GM23338 (cell line): ENCODE measurements at regions not wholly inside any gene's neighbourhood (a gene's known extent, or its start where the extent isn't known, plus 50 kb on each side); places are given as distances from the start of the nearest gene placed in this dataset.
A peak's percentile ranks its signal among the peaks of the same experiment; 100 is the strongest.

ENCODE experiments used
- ATAC-seq: fragments of 200-7000 bp; cut with Tn5 transposase; 3 replicates; pipeline ENCODE4 v1.9.1; 2020
- DNase-seq: peaks from one replicate; pipeline ENCODE4 v3.0.0-alpha.2; 2015; ENCODE audit warnings: low spot score
- H2AFZ ChIP-seq: fragments of 200-600 bp; sonication (generic); 2 replicates; pipeline ENCODE4 v1.8.0; 2016; ENCODE audit warnings: antibody characterized with exemption, mild to moderate bottlenecking, moderate library complexity
- H3F3A ChIP-seq: fragments of 200-600 bp; sonication (generic); replicated peaks from 2 replicates; pipeline ENCODE4 v1.8.0; 2017; ENCODE audit warnings: antibody characterized with exemption, mixed run types, low read depth
- H3K27ac ChIP-seq: fragments of 200-600 bp; sonication (generic); 2 replicates; pipeline ENCODE4 v1.6.1; 2016; ENCODE audit warnings: low read depth
- H3K27me3 ChIP-seq: fragments of 200-600 bp; sonication (generic); 2 replicates; pipeline ENCODE4 v1.8.0; 2016; ENCODE audit warnings: mild to moderate bottlenecking, mixed run types, moderate library complexity; ENCODE audit not compliant: insufficient read depth
- H3K36me3 ChIP-seq: fragments of 200-600 bp; sonication (generic); 2 replicates; pipeline ENCODE4 v1.8.0; 2016; ENCODE audit warnings: mild to moderate bottlenecking; ENCODE audit not compliant: insufficient read depth
- H3K4me1 ChIP-seq: fragments of 200-600 bp; sonication (generic); 2 replicates; pipeline ENCODE4 v1.8.0; 2016; ENCODE audit warnings: mild to moderate bottlenecking, moderate library complexity; ENCODE audit not compliant: insufficient read depth
- H3K4me2 ChIP-seq: fragments of 200-600 bp; sonication (generic); 2 replicates; pipeline ENCODE4 v1.7.1; 2017; ENCODE audit warnings: mixed run types
- H3K4me3 ChIP-seq: fragments of 200-600 bp; sonication (generic); 2 replicates; pipeline ENCODE4 v1.6.1; 2016; ENCODE audit warnings: mixed run types
- H3K79me2 ChIP-seq: fragments of 200-600 bp; sonication (generic); replicated peaks from 2 replicates; pipeline ENCODE4 v1.8.0; 2017; ENCODE audit warnings: mild to moderate bottlenecking; ENCODE audit not compliant: insufficient read depth
- H3K9me2 ChIP-seq: fragments of 200-600 bp; sonication (generic); 2 replicates; pipeline ENCODE4 v1.8.0; 2017; ENCODE audit not compliant: insufficient read depth
- H4K20me1 ChIP-seq: fragments of 200-600 bp; sonication (generic); replicated peaks from 2 replicates; pipeline ENCODE4 v1.8.0; 2017; ENCODE audit warnings: mild to moderate bottlenecking; ENCODE audit not compliant: insufficient read depth
- H3K27ac Mint-ChIP-seq: 2 replicates; pipeline ENCODE4 v1.8.0; 2020; ENCODE audit warnings: inconsistent platforms, mild to moderate bottlenecking, moderate library complexity, mixed read lengths
- H3K27me3 Mint-ChIP-seq: 3 replicates; pipeline ENCODE4 v1.8.0; 2022; ENCODE audit warnings: low read depth, mild to moderate bottlenecking, moderate library complexity, mixed read lengths, inconsistent platforms; ENCODE audit not compliant: insufficient read depth, poor library complexity
- H3K36me3 Mint-ChIP-seq: 3 replicates; pipeline ENCODE4 v1.8.0; 2021; ENCODE audit warnings: low read depth, mild to moderate bottlenecking, inconsistent platforms, moderate library complexity, mixed read lengths
- H3K4me1 Mint-ChIP-seq: 3 replicates; pipeline ENCODE4 v1.8.0; 2020; ENCODE audit warnings: mild to moderate bottlenecking, inconsistent platforms, mixed read lengths
- H3K4me3 Mint-ChIP-seq: 3 replicates; pipeline ENCODE4 v1.8.0; 2021; ENCODE audit warnings: moderate library complexity, mild to moderate bottlenecking, inconsistent platforms, mixed read lengths
- H3K9me3 Mint-ChIP-seq: 3 replicates; pipeline ENCODE4 v1.8.0; 2020; ENCODE audit warnings: moderate library complexity, mild to moderate bottlenecking, inconsistent platforms, mixed read lengths
- CTCF ChIP-seq, 2 experiments: fragments of 200-600 bp in 1 of 2; sonication (generic) in 1 of 2; conservative IDR thresholded peaks; 2 replicates each; pipeline versions ENCODE4 v1.5.1 to v1.6.1; 2016 to 2017; ENCODE audit warnings: antibody characterized with exemption in 2 of 2, low read depth in 2 of 2, mild to moderate bottlenecking in 2 of 2, moderate library complexity in 1 of 2
- EZH2 ChIP-seq: fragments of 200-600 bp; sonication (generic); IDR thresholded peaks from one replicate; pipeline ENCODE4 v1.8.0; 2017; ENCODE audit warnings: antibody characterized with exemption, mild to moderate bottlenecking, low read depth; ENCODE audit not compliant: unreplicated experiment
- POLR2AphosphoS5 ChIP-seq: IDR thresholded peaks from 2 replicates; pipeline ENCODE4 v1.6.1; 2016; ENCODE audit warnings: antibody characterized with exemption, low read depth
- REST ChIP-seq: IDR thresholded peaks from one replicate; pipeline ENCODE4 v1.6.1; 2018; ENCODE audit warnings: antibody characterized with exemption; ENCODE audit not compliant: unreplicated experiment
- STAT1 ChIP-seq: IDR thresholded peaks from one replicate; pipeline ENCODE4 v1.6.1; 2016; ENCODE audit warnings: antibody characterized with exemption; ENCODE audit not compliant: unreplicated experiment
- ZNF114 ChIP-seq: fragments of 250-450 bp; sonication (Bioruptor Pico); IDR thresholded peaks from 2 replicates; pipeline ENCODE4 v1.5.0; 2020; ENCODE audit warnings: mild to moderate bottlenecking, moderate library complexity
- TF ChIP-seq, protein P1 (sequence below): IDR thresholded peaks from 2 replicates; pipeline ENCODE4 v1.6.1; 2016; ENCODE audit warnings: antibody characterized with exemption
- TF ChIP-seq, protein P2 (sequence below): fragments of 250-450 bp; sonication (Bioruptor Pico); IDR thresholded peaks from 2 replicates; pipeline ENCODE4 v1.5.0; 2020; ENCODE audit warnings: mild to moderate bottlenecking, moderate library complexity

GRCh38 chr5:175129619-175130018, 314.4 kb downstream of the DRD1 start:
- Histone ChIP-seq H4K20me1 (no peaks in the 10 kb centered on the region), H3K27me3 (no peaks in the 10 kb centered on the region), H3K4me1 (peaks cover 15% of the 10 kb centered on the region), H3K79me2 (no peaks in the 10 kb centered on the region), H3K4me3 (no peak overlapping the region), H3F3A (no peaks in the 10 kb centered on the region), H3K9me2 (no peaks in the 10 kb centered on the region), H3K4me2 (no peak overlapping the region), H2AFZ (no peak overlapping the region), H3K36me3 (no peaks in the 10 kb centered on the region), H3K27ac (no peak overlapping the region)
- TF ChIP-seq, protein P1, sequence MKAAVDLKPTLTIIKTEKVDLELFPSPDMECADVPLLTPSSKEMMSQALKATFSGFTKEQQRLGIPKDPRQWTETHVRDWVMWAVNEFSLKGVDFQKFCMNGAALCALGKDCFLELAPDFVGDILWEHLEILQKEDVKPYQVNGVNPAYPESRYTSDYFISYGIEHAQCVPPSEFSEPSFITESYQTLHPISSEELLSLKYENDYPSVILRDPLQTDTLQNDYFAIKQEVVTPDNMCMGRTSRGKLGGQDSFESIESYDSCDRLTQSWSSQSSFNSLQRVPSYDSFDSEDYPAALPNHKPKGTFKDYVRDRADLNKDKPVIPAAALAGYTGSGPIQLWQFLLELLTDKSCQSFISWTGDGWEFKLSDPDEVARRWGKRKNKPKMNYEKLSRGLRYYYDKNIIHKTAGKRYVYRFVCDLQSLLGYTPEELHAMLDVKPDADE, result no peak
- TF ChIP-seq CTCF (conservative IDR thresholded peaks at IDR 0.05; ENCODE audit: low read depth in 2 of 2), result peak; percentile 15 to 49; a peak in 2 of 4 replicates
- no peak overlapping the region for H3K27ac Mint-ChIP-seq
- H3K36me3 Mint-ChIP-seq, result no peaks in the 10 kb centered on the region
- H3K4me3 Mint-ChIP-seq, result no peak overlapping the region
- DNase-seq (no peak), ATAC-seq (no peak)
- H3K9me3 Mint-ChIP-seq, result peaks cover 2% of the 10 kb centered on the region; the same call in 2 of the 3 replicates
- no peaks in the 10 kb centered on the region for H3K27me3 Mint-ChIP-seq
- H3K4me1 Mint-ChIP-seq, result peaks cover 24% of the 10 kb centered on the region

DNA sequence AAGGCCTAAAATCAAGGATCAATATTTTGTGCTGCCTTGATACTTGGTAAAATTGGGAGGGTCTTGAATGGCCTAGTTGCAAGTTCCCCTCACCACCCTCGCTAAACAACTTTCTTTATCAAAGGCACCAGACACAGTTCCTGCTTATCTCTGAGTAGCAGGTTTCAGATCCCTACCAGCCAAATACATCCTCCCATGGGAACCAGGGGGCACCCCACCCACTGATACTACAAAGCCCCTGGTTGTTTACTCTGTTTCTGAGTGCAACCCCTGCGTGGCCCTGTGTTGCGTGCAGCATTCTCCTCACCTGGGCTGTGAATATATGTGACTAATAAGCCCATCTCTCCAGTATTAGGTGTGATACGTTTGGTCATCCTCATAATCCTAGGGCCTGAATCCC, 314.9 kb downstream of the DRD1 start:
- Mint-ChIP-seq H3K27ac (no peak overlapping the region), H3K4me1 (peaks cover 24% of the 10 kb centered on the region), H3K4me3 (no peak overlapping the region), H3K27me3 (no peaks in the 10 kb centered on the region), H3K36me3 (no peaks in the 10 kb centered on the region), H3K9me3 (peaks cover 2% of the 10 kb centered on the region; the same call in 2 of the 3 replicates)
- DNase-seq, result no peak
- H3K4me2 ChIP-seq, result no peak overlapping the region
- no peaks in the 10 kb centered on the region for H3K36me3 ChIP-seq
- H2AFZ ChIP-seq, result no peak overlapping the region
- no peak overlapping the region for H3K4me3 ChIP-seq
- H3K79me2 ChIP-seq, result no peaks in the 10 kb centered on the region
- no peaks in the 10 kb centered on the region for H3K9me2 ChIP-seq
- H4K20me1 ChIP-seq, result no peaks in the 10 kb centered on the region
- no peaks in the 10 kb centered on the region for H3K27me3 ChIP-seq
- ATAC-seq, result no peak
- no peak overlapping the region for H3K27ac ChIP-seq
- no peaks in the 10 kb centered on the region for H3F3A ChIP-seq
- peaks cover 15% of the 10 kb centered on the region for H3K4me1 ChIP-seq
- no peak for TF ChIP-seq ZNF114 (CRISPR knock-in tag)
- TF ChIP-seq, protein P2, sequence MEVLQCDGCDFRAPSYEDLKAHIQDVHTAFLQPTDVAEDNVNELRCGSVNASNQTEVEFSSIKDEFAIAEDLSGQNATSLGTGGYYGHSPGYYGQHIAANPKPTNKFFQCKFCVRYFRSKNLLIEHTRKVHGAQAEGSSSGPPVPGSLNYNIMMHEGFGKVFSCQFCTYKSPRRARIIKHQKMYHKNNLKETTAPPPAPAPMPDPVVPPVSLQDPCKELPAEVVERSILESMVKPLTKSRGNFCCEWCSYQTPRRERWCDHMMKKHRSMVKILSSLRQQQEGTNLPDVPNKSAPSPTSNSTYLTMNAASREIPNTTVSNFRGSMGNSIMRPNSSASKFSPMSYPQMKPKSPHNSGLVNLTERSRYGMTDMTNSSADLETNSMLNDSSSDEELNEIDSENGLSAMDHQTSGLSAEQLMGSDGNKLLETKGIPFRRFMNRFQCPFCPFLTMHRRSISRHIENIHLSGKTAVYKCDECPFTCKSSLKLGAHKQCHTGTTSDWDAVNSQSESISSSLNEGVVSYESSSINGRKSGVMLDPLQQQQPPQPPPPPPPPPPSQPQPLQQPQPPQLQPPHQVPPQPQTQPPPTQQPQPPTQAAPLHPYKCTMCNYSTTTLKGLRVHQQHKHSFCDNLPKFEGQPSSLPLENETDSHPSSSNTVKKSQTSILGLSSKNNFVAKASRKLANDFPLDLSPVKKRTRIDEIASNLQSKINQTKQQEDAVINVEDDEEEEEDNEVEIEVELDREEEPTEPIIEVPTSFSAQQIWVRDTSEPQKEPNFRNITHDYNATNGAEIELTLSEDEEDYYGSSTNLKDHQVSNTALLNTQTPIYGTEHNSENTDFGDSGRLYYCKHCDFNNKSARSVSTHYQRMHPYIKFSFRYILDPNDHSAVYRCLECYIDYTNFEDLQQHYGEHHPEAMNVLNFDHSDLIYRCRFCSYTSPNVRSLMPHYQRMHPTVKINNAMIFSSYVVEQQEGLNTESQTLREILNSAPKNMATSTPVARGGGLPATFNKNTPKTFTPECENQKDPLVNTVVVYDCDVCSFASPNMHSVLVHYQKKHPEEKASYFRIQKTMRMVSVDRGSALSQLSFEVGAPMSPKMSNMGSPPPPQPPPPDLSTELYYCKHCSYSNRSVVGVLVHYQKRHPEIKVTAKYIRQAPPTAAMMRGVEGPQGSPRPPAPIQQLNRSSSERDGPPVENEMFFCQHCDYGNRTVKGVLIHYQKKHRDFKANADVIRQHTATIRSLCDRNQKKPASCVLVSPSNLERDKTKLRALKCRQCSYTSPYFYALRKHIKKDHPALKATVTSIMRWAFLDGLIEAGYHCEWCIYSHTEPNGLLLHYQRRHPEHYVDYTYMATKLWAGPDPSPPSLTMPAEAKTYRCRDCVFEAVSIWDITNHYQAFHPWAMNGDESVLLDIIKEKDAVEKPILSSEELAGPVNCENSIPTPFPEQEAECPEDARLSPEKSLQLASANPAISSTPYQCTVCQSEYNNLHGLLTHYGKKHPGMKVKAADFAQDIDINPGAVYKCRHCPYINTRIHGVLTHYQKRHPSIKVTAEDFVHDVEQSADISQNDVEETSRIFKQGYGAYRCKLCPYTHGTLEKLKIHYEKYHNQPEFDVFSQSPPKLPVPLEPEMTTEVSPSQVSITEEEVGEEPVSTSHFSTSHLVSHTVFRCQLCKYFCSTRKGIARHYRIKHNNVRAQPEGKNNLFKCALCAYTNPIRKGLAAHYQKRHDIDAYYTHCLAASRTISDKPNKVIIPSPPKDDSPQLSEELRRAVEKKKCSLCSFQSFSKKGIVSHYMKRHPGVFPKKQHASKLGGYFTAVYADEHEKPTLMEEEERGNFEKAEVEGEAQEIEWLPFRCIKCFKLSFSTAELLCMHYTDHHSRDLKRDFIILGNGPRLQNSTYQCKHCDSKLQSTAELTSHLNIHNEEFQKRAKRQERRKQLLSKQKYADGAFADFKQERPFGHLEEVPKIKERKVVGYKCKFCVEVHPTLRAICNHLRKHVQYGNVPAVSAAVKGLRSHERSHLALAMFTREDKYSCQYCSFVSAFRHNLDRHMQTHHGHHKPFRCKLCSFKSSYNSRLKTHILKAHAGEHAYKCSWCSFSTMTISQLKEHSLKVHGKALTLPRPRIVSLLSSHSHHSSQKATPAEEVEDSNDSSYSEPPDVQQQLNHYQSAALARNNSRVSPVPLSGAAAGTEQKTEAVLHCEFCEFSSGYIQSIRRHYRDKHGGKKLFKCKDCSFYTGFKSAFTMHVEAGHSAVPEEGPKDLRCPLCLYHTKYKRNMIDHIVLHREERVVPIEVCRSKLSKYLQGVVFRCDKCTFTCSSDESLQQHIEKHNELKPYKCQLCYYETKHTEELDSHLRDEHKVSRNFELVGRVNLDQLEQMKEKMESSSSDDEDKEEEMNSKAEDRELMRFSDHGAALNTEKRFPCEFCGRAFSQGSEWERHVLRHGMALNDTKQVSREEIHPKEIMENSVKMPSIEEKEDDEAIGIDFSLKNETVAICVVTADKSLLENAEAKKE (CRISPR knock-in tag), result no peak
- TF ChIP-seq POLR2AphosphoS5, result no peak
- no peak for TF ChIP-seq EZH2
- TF ChIP-seq STAT1, result no peak
- TF ChIP-seq, protein P1, result no peak
- no peak for TF ChIP-seq REST
